Ovary (tissue), 3 donors: ENCODE measurements at regions not wholly inside any gene's neighbourhood (a gene's known extent, or its start where the extent isn't known, plus 50 kb on each side); places are given as distances from the start of the nearest gene placed in this dataset.

Experiments
- POLR2A ChIP-seq: fragments of 450-650 bp; IDR thresholded peaks from one replicate; pipeline ENCODE4 v1.6.1; 2017; ENCODE audit warnings: antibody characterized with exemption, mild to moderate bottlenecking, moderate library complexity
- TF ChIP-seq, protein P1 (sequence below), 3 donors: fragments of 450-650 bp in 2 of 3; fragments of 200-600 bp in 1 of 3; IDR thresholded peaks; one replicate each; pipeline versions ENCODE4 v1.5.1 to v1.8.0; 2016 to 2022; ENCODE audit warnings: antibody characterized with exemption in 3 of 3, mild to moderate bottlenecking in 1 of 3
- donor health status: DM: no; HTN: no; CAD: no.

DNA sequence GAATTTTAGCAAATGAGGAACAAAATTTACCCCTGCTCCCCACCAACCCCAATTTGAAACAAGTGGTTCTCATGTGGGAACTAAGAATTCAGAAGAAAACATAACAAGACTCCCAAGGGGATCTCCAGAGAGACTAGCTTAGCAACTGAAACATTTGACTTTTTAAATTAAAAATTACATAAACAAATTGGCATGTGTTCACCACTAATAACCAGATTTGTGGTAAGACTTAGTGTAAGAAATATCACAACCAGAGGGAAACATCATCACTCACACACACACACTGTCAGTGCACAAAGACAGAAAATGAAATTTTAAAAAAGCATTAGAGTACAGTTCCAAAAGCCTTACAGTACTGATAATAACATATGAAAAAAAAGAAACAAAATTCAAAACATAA lies 348.8 kb downstream of the CGGBP1 start:
- TF ChIP-seq, protein P1, sequence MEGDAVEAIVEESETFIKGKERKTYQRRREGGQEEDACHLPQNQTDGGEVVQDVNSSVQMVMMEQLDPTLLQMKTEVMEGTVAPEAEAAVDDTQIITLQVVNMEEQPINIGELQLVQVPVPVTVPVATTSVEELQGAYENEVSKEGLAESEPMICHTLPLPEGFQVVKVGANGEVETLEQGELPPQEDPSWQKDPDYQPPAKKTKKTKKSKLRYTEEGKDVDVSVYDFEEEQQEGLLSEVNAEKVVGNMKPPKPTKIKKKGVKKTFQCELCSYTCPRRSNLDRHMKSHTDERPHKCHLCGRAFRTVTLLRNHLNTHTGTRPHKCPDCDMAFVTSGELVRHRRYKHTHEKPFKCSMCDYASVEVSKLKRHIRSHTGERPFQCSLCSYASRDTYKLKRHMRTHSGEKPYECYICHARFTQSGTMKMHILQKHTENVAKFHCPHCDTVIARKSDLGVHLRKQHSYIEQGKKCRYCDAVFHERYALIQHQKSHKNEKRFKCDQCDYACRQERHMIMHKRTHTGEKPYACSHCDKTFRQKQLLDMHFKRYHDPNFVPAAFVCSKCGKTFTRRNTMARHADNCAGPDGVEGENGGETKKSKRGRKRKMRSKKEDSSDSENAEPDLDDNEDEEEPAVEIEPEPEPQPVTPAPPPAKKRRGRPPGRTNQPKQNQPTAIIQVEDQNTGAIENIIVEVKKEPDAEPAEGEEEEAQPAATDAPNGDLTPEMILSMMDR (IDR thresholded peaks at IDR 0.05), result no peak
- TF ChIP-seq POLR2A, result no peak
